ENCODE measurements at regions not wholly inside any gene's neighbourhood (a gene's known extent, or its start where the extent isn't known, plus 50 kb on each side); places are given as distances from the start of the nearest gene placed in this dataset.

GRCh38 chr9:28207657-28208056 is 634.4 kb upstream of the C9orf72 start:
- no peak for DNase-seq (ENCODE audit: low spot score)

- DNase-seq (ENCODE audit: low spot score) = no peak
These were observed 635.8 kb upstream of the C9orf72 start for GRCh38 chr9:28209130-28209529.

DNA sequence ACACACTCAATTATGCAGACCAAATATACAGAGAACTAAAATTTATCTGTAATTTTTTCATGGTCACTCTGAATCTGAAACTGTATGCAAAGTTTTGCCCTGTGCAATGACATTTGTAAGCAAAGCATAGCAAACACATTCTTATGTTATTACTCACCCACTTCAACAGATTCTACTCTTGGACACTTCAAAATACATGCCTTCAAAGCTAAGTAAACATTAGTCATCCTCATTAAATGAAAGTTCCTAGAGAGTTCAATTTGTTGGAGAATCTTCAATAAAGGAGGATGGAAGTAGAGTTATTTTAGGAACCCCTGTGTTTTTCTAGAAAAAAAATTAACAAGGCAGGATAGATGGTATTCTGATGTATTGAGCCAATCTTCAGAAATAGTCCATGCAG is 639.7 kb upstream of the C9orf72 start:
- DNase-seq (ENCODE audit: low spot score) = no peak

- DNase-seq (ENCODE audit: low spot score) = no peak
These were observed 642.4 kb upstream of the C9orf72 start for GRCh38 chr9:28215536-28216299.

DNA sequence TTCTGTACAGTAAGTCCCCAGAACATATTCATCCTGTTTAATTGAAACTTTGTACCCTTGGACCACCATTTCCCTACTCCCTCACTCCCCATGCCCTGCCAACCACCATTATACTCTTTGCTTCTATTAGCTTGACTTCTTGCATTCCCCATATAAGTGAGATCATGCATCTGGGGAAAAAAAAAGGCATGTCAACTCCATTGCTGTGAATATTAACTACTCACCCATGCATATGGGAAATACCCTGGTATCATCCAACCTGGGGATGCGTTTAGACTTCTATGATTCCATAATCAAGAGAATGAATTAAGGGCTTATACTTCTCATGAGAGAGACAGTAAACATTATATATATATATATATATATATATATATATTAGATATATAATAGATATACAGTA is 659.4 kb upstream of the C9orf72 start:
- no peak for DNase-seq (ENCODE audit: low spot score)

- no peak for DNase-seq (ENCODE audit: low spot score)
These were observed 661.0 kb upstream of the C9orf72 start for GRCh38 chr9:28234133-28234893.

- no peak for DNase-seq (ENCODE audit: low spot score)
These were observed 661.6 kb upstream of the C9orf72 start for GRCh38 chr9:28234894-28235277.

DNA sequence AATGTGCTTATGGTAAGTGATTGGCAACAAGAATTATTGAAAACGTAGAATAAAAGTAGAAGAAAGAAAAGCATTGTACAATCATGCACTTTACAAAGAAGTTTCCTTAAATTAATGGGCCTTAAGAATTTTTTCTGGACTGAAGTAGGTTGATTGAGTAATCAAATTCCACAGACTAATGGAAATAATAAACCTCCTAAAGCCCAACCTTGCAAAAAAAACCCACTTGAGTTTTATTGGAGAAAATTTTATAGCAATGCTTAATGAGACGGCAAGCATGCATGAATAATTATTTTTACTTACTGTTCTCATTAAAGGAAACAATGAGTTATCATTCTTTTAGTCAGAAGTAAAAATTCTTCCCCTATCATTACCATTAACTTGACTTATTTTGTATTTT is 676.1 kb upstream of the C9orf72 start:
- DNase-seq (ENCODE audit: low spot score) = no peak

GRCh38 chr9:28255174-28255573 is 681.9 kb upstream of the C9orf72 start:
- DNase-seq (ENCODE audit: low spot score) = no peak

- no peak for DNase-seq (ENCODE audit: low spot score)
These were observed 687.0 kb upstream of the C9orf72 start for GRCh38 chr9:28260330-28260729.

DNA sequence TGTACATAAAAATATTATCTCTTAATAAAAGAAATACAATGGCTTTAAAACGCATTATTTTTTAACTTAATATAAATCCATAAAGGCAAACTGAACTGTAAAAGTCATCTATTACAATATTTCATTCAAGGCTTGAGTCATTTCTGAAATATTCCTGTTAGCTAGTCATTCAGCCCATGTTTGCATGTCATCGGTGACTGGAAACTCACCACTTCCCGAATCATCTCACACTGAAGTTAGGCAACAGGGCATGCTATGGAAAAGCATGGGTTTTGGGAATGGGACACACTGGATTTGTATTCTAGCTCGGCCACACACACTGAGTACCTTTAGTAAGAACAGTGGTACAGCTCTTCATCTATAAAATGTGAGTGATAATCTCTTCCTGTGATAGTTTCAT is 691.1 kb upstream of the C9orf72 start:
- no peak for DNase-seq (ENCODE audit: low spot score)

DNA sequence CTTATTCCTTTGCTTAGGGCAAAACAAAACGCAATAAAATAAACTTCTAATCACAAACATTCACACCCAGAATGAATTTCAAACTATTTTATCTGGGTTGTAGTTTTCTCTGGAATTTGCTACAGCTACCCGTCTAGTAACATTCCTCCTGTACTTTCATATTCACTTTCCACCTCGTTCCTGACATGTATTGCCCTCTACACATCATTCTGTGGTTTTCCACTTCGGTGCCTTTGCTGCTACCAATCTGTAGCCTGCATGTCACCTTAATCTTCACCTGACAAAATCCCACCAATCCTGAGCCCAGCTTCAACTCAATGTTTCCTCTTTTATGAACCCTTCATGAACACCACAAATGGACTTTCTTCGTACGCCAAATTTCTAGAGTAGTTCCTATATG is 694.1 kb upstream of the C9orf72 start:
- no peak for DNase-seq (ENCODE audit: low spot score)

DNA sequence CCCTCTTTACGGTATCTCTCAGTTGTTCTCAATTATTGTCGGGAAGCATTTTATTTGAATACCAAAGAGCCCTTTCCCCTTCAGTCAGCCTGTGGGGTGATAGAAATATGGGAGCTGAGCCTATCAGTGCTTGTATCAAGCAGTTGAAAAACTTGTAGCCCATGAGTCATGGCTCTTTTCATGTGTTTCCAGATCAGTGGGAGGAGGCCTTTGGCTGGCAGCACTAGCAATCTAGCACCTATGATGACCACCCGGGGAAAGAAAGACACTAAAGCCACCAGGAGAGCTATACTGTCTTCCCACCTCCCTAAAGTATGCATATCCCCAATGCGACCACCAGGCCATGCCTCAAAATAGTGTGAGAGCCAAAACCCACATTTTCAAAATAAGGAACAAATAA is 696.9 kb upstream of the C9orf72 start:
- no peak for DNase-seq (ENCODE audit: low spot score)

DNA sequence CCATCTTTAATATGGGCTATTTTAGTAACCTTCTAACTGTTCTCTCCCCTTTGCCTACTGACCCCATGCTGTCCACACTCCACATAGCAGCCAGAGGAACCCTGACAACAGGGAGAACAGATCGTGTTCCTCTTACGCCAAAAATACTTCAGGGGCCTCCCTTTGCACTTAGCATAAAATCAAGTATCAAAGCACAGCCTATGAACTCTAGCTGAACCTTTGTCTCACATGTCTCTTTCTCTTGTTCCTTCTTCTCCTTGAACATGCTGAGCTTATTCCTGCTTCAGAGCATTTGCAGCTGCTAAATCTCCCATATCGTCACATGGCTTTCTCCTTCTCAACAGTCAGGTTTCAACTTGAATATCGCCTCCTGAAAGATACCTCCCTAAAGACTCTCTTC is 698.8 kb upstream of the C9orf72 start:
- DNase-seq (ENCODE audit: low spot score) = no peak

DNA sequence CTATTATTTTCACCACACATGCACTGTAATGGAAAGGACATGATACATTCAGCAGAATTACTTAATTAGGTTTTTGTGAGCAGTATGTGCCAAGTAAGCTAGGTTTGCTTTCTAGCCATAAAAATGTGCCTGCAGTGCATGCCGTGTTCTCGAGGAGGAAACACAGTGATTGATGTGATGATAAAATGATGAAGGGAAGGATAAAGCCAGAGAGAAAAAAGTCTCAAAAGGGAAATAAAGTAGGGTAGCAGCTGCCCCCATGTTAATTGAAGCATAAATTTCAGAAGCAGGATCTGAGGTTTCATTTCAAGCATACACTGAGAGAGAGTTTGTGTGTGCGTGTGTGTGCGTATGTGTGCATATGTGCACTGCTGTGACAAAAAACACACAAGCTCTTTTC is 714.2 kb upstream of the C9orf72 start:
- no peak for DNase-seq (ENCODE audit: low spot score)

DNA sequence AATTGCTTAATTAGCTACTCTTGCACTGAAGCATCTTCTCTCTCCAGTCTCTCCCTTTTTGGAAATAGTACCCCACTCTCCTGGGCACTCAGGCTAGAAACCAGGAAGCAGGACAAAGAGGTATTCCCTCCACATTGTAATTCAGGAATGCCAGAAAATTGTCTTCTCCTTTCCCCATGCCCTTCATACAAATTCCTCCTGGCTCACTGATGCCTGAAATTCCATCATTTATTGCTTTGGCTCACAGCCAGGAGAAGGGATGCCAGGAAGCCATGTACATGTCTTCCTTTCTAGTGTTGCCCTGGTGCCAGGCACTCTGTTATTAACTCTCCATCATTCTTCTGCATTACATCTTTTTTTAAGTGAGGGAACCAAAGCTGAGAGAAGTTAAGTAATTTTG is 716.5 kb upstream of the C9orf72 start:
- DNase-seq (ENCODE audit: low spot score) = no peak

DNA sequence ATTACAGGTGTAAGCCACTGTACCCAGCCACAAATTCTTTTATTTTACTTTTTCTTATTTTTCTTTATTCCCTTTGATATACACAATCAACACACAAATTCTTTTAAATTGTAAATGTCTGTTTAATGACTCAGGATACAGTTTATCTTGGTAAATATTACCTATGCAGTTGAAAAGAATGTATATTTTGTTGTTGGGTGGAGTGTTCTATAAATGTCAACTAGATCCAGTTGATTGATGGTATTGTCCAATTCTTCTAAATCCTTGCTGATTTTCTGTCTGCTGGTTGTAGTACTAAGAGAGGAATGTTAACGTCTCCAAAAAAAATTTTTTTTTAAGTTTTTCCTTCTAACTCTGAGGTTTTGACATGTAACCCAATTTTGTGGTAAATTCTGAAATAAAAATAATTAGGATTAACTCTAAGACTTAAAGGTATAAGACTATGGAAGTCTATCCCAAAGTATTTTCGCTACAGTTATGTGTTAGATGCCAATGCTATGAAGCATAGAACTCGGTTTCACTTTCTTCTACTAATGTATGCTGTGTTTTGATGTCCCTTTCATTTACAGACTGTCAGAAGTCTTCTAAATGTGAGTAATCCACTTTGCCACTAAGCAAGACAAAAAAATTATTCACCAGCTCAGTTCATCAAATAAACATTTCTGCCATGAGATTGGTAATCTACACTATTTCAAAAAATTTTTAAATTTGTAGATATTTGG is 720.2 kb upstream of the C9orf72 start:
- DNase-seq (ENCODE audit: low spot score) = no peak

GRCh38 chr9:28301281-28301680 is 728.0 kb upstream of the C9orf72 start:
- DNase-seq (ENCODE audit: low spot score) = no peak

DNA sequence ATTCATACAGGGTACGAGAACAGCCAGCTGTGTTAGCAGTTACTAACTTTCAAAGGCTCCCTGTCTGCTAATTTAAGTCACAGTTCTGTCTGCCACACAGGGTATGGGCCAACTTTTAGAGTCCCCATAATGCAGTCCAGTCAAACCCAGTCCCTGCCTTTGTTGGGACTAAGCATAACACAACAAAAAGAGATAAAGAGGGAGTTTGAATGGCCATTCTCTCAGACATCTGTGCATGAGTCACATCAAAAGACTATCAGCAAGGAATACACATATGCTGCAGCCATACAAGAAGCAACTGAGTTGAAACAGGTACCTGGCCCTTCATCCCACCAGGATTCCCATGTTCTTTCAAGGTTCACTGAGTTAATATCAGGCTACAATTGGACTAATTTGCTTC is 744.5 kb upstream of the C9orf72 start:
- no peak for DNase-seq (ENCODE audit: low spot score)

GRCh38 chr9:28318515-28318914 is 745.2 kb upstream of the C9orf72 start:
- no peak for DNase-seq (ENCODE audit: low spot score)

DNA sequence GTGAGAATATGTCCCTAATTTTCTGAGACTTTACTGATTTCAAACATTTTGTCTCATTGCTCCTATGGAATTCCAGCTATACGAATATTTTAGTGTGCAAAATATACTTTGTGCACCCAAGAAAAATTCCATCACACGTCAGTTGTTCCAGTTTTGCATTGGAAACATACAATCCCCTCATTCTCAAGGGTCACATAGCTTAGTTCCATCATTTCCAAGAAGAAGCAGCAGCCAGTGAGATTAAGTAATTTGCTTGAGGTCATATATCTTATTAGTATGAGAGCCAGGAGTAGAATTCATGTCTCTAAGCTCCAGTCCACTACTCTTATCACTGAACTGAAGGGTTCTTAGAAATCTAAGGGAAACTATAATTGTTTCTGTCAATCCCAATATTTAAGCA is 746.7 kb upstream of the C9orf72 start:
- DNase-seq (ENCODE audit: low spot score) = no peak

DNA sequence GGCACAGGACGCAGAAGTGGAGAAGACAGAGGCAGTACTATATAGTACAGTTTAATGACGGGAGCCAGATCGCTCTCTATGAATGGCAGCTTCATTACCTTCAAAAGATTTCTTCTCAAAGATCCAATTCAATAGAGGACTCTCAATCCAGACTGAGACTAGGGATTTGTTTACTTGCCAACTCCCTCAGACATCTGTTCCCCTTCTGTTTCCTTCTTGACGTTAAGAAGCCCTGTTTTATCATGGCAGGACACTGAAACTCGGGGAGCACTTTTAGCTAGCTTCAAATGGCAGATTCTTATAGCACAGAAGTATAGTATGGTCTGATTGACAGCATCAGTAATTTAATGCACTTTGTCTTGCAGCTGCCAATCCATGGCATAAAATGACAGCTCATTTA is 747.3 kb upstream of the C9orf72 start:
- no peak for DNase-seq (ENCODE audit: low spot score)

DNA sequence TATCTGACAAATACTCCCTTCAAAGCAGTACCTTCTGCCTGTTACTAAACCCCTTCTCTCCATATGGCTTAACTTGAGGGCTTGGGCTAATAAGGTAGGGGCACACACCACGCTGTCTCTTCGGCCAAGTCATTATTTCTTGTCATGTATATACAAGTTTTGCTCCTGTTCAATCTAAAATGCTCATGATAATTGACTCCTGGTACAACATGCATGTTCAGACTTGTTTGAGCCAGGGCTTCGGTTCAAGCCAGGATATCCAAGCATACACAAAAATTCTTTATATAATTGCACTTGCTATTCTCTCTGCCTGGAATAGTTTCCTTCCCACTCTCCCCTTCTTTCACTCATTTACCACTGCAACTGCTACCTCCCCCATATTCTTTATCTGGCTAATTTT is 756.0 kb upstream of the C9orf72 start:
- no peak for DNase-seq (ENCODE audit: low spot score)
